ENCODE measurements at regions not wholly inside any gene's neighbourhood (a gene's known extent, or its start where the extent isn't known, plus 50 kb on each side); places are given as distances from the start of the nearest gene placed in this dataset.

- TF ChIP-seq MAZ (IDR thresholded peaks at IDR 0.05; ENCODE audit: borderline replicate concordance, low read depth, low read length): no peak
- TF ChIP-seq CHD4 (IDR thresholded peaks at IDR 0.05; ENCODE audit: borderline replicate concordance): no peak
- no peak for TF ChIP-seq USF2 (IDR thresholded peaks at IDR 0.05)
- no peak for TF ChIP-seq POLR2AphosphoS2 (conservative IDR thresholded peaks at IDR 0.05; ENCODE audit: low read length)
- no peak for TF ChIP-seq CTCF (IDR thresholded peaks at IDR 0.05)
- no peak for TF ChIP-seq REST (IDR thresholded peaks at IDR 0.05)
- no peak for TF ChIP-seq HES2 (IDR thresholded peaks at IDR 0.05)
- TF ChIP-seq ZC3H11A (IDR thresholded peaks at IDR 0.05): no peak
- TF ChIP-seq CHD2 (IDR thresholded peaks at IDR 0.05; ENCODE audit: low read length, partially characterized antibody): no peak
Observed at GRCh38 chr17:21823090-21823489, 130.8 kb downstream of the KCNJ18 start.
